Body of pancreas (tissue), 4 donors: ENCODE measurements at regions not wholly inside any gene's neighbourhood (a gene's known extent, or its start where the extent isn't known, plus 50 kb on each side); places are given as distances from the start of the nearest gene placed in this dataset.

Source experiments
- CTCF ChIP-seq, 7 experiments: fragments of 450-650 bp in 4 of 7; fragments of 200-600 bp in 3 of 7; sonication (generic) in 3 of 7; IDR thresholded peaks; one replicate each; pipeline ENCODE4 v1.5.1; 2016 to 2019; ENCODE audit warnings: antibody characterized with exemption in 7 of 7
- POLR2A ChIP-seq, 3 donors: fragments of 450-650 bp; IDR thresholded peaks; one replicate each; pipeline ENCODE4 v1.6.1; 2016; ENCODE audit warnings: antibody characterized with exemption in 3 of 3, mild to moderate bottlenecking in 2 of 3

- no peak for TF ChIP-seq CTCF (IDR thresholded peaks at IDR 0.05)
- TF ChIP-seq POLR2A (IDR thresholded peaks at IDR 0.05), result no peak
Observed at GRCh38 chr12:91278126-91278525, 95.5 kb upstream of the DCN start.
